Neural crest cell (in vitro differentiated cells): ENCODE measurements at regions not wholly inside any gene's neighbourhood (a gene's known extent, or its start where the extent isn't known, plus 50 kb on each side); places are given as distances from the start of the nearest gene placed in this dataset.

Experiments used
- DNase-seq: peaks from one replicate; pipeline ENCODE4 v3.0.0; 2021; ENCODE audit warnings: low read depth, mixed read lengths, low spot score
- H3K27ac Mint-ChIP-seq: one replicate; pipeline ENCODE4 v1.8.0; 2021; ENCODE audit warnings: mild to moderate bottlenecking, mixed read lengths; ENCODE audit not compliant: unreplicated experiment
- H3K27me3 Mint-ChIP-seq: 2 replicates; pipeline ENCODE4 v1.8.0; 2021; ENCODE audit warnings: low read depth, mild to moderate bottlenecking, mixed read lengths
- H3K36me3 Mint-ChIP-seq: 2 replicates; pipeline ENCODE4 v1.8.0; 2021; ENCODE audit warnings: low read depth, mild to moderate bottlenecking, mixed read lengths
- H3K4me1 Mint-ChIP-seq: 2 replicates; pipeline ENCODE4 v1.8.0; 2021; ENCODE audit warnings: mixed read lengths
- H3K4me3 Mint-ChIP-seq: one replicate; pipeline ENCODE4 v1.8.0; 2021; ENCODE audit warnings: mild to moderate bottlenecking, mixed read lengths
- H3K9me3 Mint-ChIP-seq: 2 replicates; pipeline ENCODE4 v1.8.0; 2021; ENCODE audit warnings: mixed read lengths
- TF ChIP-seq, protein P1 (sequence below): fragments of 200-600 bp; sonication (generic); conservative IDR thresholded peaks from 2 replicates; pipeline ENCODE4 v1.5.0; 2021; ENCODE audit warnings: antibody characterized with exemption, mild to moderate bottlenecking

DNA sequence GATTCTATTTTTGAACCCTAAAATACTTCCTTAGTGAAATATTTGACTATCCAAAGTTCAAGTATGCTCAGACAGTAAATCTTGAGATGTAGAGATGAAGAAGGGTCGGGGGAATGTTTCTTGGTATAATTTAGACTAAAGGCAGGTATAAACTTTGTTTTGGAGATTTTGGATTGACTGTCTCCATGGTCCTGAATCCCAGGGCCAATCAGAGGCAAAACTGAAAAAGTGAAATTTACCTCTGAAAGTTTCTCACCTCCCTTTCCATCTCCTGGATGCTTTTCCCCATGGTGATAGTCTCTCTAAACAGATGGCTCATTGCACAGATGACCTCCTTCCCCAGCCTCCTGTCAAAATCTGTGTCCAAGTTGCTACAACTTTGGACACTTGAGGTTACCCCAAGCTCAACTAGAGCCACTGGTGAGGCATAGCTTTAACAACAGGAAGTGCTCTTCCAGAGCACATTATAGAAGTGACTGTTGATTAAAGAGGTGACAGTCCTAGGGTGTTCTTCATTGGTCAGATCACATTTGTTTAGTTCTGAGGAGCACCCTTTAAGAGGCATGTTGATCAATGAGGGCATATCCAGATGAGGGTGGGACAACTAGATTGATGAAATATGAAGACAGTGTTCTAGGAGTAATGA is 128.4 kb downstream of the AKAP11 start:
- TF ChIP-seq, protein P1, sequence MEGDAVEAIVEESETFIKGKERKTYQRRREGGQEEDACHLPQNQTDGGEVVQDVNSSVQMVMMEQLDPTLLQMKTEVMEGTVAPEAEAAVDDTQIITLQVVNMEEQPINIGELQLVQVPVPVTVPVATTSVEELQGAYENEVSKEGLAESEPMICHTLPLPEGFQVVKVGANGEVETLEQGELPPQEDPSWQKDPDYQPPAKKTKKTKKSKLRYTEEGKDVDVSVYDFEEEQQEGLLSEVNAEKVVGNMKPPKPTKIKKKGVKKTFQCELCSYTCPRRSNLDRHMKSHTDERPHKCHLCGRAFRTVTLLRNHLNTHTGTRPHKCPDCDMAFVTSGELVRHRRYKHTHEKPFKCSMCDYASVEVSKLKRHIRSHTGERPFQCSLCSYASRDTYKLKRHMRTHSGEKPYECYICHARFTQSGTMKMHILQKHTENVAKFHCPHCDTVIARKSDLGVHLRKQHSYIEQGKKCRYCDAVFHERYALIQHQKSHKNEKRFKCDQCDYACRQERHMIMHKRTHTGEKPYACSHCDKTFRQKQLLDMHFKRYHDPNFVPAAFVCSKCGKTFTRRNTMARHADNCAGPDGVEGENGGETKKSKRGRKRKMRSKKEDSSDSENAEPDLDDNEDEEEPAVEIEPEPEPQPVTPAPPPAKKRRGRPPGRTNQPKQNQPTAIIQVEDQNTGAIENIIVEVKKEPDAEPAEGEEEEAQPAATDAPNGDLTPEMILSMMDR = no peak
- peaks cover 3% of the 10 kb centered on the region for H3K9me3 Mint-ChIP-seq
- no peaks in the 10 kb centered on the region for H3K27me3 Mint-ChIP-seq
- DNase-seq = no peak
- H3K4me1 Mint-ChIP-seq = peaks cover 5% of the 10 kb centered on the region
- H3K4me3 Mint-ChIP-seq = no peak overlapping the region
- no peaks in the 10 kb centered on the region for H3K36me3 Mint-ChIP-seq
- H3K27ac Mint-ChIP-seq = no peak overlapping the region

DNA sequence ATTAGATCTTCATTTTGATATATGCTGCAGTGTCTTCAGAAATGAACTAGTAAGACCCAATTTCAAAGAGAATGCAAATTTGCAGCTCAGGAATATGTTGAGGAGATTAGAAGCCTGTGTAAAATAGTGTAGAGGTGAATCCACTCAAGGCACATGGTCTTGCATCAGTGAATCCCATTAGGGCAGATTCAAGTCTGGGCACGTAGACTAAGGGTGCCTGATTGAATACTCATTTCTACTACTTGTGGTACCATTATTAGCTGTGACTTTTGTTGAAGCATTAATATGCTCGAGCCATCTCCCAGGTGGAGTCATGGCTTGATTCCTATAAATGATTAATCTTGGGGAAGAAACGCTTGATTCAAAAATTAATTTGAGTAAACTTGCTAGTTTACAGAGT is 129.4 kb downstream of the AKAP11 start:
- Mint-ChIP-seq H3K27me3 (no peaks in the 10 kb centered on the region), H3K27ac (no peak overlapping the region), H3K36me3 (no peaks in the 10 kb centered on the region), H3K9me3 (peaks cover 3% of the 10 kb centered on the region), H3K4me1 (peaks cover 5% of the 10 kb centered on the region), H3K4me3 (no peak overlapping the region)
- DNase-seq = no peak
- TF ChIP-seq, protein P1 = no peak

DNA sequence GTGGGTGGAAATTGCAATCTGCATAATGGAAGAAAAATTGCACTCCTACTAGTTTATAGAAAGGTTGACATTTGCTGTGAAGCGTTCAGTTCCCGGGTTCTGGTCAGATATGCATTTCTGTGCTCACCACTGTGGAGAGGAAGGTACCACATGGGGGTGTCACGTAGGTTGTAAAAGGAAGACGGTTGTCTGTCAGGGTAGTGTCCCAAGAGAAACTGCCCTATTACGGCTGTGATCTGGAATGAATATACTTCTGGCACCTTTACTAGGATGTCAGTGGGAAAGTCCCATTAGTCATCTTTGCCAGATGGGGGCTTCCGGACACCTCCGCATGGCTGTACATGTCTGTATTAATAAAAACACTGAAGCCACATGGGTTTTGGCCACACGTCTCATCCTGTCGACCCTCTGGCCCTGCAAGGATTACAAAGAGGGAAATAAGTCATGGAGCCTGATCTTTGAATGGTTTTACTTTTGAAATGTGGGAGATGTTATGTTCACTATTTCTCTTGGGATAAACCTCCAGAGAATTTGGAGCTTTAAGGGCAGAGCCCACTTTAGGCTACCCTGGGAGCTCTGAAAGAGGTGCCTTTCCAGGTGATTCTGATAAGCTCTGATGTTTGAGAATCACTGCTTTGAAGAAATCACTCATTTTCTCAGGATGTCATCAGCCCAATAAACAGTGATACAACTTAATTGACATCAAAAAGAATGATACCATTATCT is 133.9 kb downstream of the AKAP11 start:
- Mint-ChIP-seq H3K4me1 (no peaks in the 10 kb centered on the region), H3K27ac (no peak overlapping the region), H3K4me3 (no peak overlapping the region), H3K27me3 (no peaks in the 10 kb centered on the region), H3K9me3 (no peaks in the 10 kb centered on the region), H3K36me3 (no peaks in the 10 kb centered on the region)
- no peak for DNase-seq
- TF ChIP-seq, protein P1 = no peak

DNA sequence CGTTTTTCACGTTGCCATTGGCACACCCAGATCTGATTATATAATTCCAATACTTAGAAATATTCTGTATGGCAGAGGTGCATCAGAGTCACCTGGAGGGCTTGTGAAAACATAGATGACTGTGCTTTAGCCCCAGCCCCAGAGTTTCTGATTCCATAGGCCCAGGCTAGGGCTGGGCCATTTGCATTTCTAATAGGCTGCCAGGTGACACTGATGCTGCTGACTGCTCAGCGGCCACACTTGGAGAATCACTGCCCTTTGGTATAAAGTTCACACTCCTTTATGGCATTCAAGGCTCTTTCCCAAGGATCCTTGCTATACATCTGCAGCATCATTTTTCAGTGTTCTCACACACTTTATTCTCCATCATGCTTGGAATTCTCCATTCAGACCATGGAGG is 137.1 kb downstream of the AKAP11 start:
- Mint-ChIP-seq H3K27ac (no peak overlapping the region), H3K27me3 (no peaks in the 10 kb centered on the region), H3K4me1 (no peaks in the 10 kb centered on the region), H3K36me3 (no peaks in the 10 kb centered on the region), H3K4me3 (no peak overlapping the region), H3K9me3 (no peaks in the 10 kb centered on the region)
- TF ChIP-seq, protein P1 = no peak
- no peak for DNase-seq

DNA sequence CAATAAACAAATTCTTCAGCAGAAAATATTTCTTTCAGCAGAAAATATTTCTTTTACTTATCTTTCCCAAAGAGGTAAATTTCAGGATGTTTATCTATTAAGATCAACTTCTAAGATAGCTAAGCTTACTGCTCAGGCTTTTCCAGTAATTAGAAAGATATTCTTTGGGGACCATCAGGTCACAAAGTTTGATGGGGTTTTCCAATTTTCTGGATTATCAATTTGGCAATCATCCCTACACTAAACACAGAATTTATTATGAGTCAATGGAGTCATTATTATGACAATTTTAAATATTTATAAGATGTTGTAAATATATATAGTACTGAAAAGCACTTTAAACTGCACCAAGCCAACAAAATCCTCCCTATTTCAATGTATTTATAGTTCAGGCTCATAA is 137.6 kb downstream of the AKAP11 start:
- no peaks in the 10 kb centered on the region for H3K4me1 Mint-ChIP-seq
- no peak for DNase-seq
- H3K27ac Mint-ChIP-seq = no peak overlapping the region
- H3K9me3 Mint-ChIP-seq = no peaks in the 10 kb centered on the region
- TF ChIP-seq, protein P1 = no peak
- no peaks in the 10 kb centered on the region for H3K36me3 Mint-ChIP-seq
- H3K4me3 Mint-ChIP-seq = no peak overlapping the region
- no peaks in the 10 kb centered on the region for H3K27me3 Mint-ChIP-seq
